ENCODE measurements at regions not wholly inside any gene's neighbourhood (a gene's known extent, or its start where the extent isn't known, plus 50 kb on each side); places are given as distances from the start of the nearest gene placed in this dataset.
A peak's percentile ranks its signal among the peaks of the same experiment; 100 is the strongest.
"Not testable (repeated sequence)": the region's sequence is repeated elsewhere in the genome, so short reads cannot be mapped to it uniquely, and the experiment has no call there.

DNA sequence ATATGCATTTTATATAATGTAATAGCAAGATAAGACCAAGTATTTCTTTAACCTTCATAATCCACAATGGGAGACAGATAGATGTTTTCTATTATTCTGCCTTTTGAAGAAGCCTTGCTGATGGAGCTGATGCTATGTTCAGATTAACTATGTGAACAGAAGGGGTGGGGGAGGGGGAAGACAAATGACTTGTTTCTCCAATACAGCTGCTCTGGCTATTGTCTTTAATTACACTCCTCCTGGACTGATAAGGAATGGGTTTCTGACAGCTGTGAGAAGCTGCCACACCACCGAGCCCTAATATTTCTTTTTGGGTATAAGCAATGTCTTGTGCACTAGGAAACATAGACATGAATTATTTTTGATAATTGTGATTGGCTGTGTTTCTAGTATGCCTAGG lies 62.0 kb downstream of the CAVIN4 start:
- no peak for DNase-seq (ENCODE audit: low spot score)

DNA sequence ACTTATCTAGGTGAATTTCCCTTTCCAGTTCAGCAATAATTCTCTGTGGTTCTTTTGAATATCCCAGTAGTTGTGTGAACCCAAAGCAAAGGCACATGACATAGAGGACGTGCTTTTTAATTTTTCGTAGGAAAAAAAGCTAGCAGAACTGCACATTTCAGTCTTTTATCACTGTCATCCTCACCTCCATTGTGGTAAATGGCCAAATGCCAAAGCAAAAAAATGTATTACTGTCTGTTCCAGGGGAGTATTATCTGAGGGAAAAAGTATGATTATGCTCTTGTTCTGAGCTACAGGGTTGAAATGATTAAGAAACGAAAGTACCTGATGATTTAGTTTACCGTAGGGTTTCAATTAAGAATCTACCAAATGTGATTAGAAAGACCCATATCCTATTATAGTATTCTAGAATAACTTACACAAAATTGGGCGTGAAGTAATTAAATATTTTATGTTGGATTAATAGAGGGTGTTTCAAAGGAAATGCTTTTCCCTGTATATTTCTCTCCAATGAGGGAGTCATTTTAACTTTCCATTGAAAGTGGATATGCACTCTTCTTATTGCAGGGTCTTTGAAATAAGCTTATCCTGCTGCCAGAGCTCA lies 62.7 kb downstream of the CAVIN4 start:
- DNase-seq (ENCODE audit: low spot score) = no peak

DNA sequence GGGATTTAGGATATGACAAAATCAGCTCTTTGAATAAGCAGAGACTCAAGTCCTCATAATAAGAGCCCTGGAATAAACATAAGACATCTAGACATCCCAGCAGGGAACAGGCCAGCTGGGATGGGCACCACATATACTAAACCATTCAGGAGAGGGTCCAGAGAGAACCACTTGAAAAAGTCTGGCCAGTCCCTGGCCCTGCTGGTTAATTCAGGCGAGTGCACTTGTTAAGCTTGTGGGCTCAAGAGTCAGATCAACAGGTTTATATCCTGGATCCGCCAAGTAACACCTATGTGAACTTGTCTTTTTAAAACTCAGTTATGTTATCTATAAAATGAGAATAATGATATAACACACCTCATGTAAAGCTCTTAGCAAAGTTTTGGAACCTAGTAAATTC lies 63.3 kb downstream of the CAVIN4 start:
- no peak for DNase-seq (ENCODE audit: low spot score)

DNA sequence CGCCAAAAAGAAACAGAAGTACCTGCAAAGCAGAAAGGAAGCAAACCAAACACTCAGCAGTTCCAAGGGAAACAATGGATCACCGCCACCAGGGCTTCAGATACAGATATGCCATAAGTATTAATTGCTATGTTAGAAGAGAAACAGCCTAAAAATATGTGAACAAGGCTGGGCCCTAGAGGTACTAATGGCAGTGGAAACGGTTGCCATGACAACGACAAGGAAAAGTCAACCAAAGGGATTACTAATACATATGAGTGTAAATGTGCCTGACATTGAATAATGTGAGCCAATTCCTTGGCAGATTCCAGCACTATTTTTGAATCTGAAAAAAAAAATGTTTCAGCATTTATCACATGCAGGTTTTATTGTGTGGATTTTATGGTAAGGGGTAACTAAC lies 75.0 kb downstream of the CAVIN4 start:
- DNase-seq (ENCODE audit: low spot score) = no peak

DNA sequence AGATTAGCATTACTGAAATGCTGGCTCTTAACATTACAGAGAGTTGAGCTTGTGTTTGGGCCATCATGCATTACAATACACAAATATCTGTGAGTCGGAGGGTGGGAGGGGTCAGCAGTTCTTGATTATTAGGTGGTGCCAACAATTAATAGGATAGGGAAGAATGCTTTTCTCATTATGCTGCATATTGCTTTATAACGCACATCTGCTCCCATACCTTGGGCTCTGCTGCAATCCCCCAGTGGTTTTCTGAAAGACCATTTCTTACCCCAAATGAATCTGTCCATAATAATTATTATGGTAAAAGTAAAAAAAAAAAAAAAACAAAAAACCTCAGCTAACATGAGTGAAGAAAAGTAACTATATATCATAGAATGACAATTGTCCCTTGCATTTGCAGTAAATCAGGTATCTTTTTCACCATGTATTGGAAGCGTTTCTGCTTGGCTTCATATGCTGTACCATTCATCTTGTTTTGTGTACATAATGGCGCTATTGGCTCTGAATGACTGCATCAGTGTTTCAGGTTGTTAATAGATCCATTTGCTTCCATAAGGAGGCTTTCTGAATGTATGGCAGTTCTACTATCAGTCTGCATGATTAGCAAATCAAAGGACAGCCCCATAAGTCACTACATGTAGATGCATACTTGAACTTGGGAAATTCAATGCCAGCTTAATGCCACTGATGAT lies 75.9 kb downstream of the CAVIN4 start:
- no peak for DNase-seq (ENCODE audit: low spot score)

DNA sequence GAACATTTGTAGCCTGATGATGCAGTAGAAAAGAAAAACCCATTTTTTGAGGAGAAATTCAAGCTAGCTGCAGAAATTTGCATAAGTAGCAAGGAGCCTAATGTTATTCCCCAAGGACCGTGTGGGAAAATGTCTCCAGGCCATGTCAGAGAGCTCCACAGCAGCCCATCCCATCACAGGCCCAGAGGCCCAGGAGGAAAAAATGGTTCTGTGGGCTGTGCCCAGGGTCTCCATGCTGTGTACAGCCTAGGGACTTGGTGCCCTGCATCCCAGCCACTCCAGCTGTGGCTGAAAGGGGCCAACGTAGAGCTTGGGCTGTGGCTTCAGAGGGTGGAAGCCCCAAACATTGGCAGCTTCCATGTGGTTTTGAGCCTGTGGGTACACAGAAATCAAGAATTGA lies 79.0 kb downstream of the CAVIN4 start:
- not testable (repeated sequence) for DNase-seq (ENCODE audit: low spot score)

DNA sequence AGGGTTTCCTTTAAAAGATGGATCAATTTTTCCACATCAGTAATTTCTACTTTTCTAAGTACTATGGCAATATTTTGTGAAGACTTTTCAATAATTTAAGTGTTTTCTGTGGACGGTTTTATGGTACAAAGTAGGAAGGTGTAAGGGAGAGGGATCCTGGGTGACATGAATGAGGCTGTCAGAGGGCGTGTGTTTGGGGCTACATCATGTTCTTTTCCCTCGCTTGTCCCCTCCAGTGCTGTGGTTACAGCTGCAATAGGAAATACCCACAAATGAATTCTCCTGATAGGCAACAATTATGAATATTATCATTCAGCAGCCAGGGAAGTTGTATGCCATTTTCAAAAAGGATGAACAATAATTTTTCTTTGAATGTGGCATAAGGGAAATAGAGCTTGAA lies 83.8 kb downstream of the CAVIN4 start:
- no peak for DNase-seq (ENCODE audit: low spot score)

DNA sequence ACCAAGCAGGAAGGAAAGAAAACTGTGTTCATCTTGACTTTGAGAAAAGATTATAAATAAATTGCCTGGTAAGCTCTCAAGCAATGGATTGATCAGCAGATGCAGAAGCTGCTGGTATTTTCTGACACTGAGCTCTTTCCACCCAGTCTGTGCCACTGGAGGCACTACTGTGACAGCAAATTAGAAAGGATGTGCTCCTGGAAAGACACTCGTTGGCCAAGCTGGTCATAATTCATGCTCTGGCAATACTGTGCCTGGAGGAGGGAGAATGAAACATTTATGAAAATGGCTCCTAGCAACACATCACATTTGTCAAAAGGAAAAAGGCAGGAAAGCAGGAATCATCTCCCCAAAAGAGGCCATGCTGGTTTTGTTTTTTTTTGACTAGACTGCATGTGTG lies 84.2 kb downstream of the CAVIN4 start:
- no peak for DNase-seq (ENCODE audit: low spot score)

DNA sequence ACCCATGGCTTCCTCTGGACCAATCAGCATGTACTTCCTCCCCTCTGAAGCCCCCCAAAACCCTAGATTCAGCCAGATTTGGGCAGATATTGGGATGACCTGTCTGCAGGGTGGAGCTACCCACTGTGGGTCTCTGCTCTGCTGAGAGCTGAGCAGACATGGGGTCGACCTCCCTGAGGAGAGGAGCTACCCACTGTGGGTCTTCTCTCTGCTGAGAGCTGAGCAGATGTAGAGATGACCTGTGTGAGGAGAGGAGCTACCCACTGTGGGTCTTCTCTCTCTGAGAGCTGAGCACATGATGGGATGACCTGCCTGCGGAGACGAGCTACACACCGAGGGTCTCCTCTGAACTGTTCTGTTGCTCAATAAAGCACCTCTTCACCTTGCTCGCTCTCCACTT lies 89.6 kb downstream of the CAVIN4 start:
- no peak for DNase-seq (ENCODE audit: low spot score)

DNA sequence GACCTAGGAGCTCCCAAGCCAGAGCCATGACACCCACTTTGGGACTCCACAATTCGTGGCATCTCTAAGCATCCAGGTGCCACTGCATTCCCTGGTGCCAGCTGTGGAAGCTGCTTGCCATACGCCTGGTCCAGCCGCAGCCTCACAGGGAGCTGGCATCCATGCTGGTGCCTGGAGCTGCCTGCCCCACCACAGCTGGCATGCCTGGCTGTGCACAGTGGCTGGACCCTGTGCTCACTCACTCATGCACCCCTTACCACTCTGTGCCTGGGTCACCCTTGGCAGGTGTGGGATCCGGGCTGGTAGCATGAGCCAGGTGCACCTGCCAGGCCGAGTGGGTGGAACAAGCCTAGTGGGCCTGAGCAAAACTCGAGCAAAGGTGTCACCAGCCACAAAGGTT lies 90.1 kb downstream of the CAVIN4 start:
- no peak for DNase-seq (ENCODE audit: low spot score)

DNA sequence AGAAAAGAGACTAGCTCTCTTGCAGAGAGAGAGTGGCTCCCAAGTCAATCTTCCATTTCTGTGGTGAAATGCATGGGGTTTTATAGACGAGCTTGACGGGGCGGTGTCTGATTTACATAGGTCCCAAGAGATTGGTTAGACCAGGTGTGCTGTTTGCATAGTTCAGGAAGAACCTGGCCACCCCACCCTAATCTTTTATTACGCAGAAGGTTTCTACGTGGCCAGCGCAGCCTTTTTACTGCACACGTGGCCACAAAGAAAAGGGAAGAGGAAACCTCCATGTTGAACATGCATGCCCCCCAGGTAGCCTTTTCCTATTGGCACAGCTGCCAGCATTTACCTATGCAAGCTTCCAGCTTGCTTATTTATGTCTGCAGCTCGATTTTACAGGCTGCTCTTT lies 92.1 kb downstream of the CAVIN4 start:
- DNase-seq (ENCODE audit: low spot score) = no peak

DNA sequence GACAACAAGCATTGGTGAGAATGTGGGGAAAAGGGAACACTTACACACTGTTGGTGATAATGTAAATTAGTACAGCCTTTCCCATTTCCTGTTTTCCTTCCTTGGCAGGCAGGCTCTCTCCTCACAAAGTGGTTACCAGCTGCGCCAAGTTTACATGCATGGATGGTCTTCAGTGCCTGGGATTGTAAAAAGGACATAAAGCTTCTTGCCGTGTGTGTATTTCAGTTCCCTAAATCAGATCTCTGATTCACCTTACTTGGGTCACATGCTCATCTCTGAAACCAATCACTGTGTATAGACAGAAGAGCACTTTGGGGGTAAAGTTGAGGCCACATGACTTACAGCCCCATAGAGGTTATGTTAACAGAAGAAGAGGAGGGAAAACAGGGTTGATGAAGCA lies 92.8 kb downstream of the CAVIN4 start:
- no peak for DNase-seq (ENCODE audit: low spot score)

DNA sequence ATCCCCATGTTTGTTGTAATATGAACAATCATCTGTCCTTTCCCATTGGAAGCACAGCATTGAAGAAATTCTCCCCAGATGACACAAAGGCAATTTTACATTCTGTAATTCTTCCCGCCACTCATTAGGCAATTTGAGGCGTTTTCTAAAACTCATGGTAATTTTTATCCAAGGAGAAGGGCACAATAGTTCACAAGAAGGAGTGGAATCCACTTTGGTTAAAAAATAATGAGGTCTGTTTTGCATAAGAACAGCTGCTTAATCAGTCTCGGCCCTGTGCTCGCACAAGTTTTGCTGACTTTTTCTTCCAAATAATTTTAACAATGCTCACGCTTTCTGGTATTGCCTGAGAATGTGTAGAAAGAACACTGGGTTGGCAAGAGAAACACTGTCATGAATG lies 94.0 kb downstream of the CAVIN4 start:
- DNase-seq (ENCODE audit: low spot score) = no peak

DNA sequence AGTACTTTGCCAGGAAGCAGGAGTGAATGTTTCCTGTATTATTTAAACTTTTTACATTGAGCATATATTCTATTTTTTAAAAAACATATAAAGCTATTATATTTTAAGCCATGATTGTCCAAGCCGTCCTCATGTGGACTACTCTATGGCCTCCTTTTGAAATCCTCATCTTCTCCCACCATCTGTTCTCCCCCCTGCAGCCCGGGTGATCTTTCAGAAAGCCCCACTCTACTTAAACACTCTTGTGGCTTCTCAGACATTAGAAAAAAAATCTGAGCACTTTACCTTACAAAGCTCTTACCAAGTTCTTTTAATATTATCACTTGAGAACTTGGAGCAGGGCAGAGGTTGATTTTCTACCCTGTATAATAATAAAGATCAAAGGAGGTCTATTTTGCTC lies 95.4 kb downstream of the CAVIN4 start:
- DNase-seq (ENCODE audit: low spot score) = no peak

DNA sequence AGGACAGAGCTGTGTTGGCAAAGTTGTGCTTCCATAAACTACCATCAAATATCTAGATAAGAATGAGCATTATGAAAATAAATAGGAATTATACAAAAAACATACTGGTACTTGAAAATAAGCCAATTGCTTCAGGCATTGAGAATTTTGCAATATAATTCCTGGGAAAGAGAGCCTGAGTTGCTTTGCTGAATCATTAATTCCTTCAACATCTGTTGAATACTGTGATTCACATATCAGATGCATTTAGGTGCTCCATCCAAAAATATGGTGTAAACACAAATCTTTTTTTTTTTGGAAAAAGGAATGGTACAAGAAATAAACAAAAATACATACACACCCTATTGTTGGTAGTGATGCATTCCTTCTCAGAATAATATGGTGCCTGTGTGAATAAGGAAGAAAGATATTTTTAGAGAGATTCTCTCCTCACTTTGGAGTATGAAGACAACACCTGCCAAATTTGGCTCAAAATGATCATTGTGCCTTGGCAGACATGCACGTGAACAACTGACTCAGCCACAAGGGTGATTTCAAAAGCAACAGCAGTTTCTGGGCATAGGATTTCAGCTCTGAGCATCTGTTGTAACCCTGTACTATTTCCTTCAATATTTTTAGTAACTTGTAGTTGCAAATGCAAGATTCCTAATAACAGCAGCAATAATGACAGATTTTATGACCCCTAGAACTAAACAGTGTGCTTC lies 96.7 kb downstream of the CAVIN4 start:
- no peak for DNase-seq (ENCODE audit: low spot score)

DNA sequence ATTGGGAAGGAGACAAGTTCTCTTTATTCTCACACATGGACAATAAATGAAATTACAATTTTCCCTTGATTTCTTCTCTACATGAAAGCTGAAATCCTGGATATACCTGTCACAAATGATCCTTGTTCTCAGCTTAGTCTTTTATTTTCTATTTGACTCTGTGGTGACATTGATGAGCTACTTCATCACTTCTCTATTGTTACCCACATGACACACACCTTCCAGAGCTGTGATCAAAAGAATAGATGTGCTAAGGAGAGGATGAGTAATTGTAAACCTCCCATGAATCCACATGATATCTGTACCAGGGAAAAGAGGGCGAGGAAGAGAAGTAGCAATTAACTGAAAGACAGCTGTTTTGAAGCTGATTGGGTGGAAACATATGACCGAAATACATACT lies 102.0 kb downstream of the CAVIN4 start:
- no peak for DNase-seq (ENCODE audit: low spot score)

DNA sequence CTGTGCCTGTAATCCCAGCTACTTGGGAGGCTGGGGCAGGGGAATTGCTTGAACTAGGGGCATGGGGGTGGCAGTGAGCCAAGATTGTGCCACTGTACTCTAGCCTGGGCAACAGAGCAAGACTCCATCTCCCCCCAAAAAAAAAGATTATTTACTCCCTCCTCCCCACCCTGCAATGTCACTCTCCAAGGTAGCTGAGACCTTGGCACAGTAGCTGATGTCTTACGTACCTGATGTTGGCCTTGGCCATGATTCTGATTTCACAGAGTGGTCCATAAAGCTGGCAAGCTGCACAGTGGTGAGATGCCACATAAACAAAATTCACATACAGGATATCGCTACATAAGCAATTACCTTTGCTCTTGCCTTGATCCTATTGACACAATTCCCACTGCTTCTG lies 108.5 kb downstream of the CAVIN4 start:
- no peak for DNase-seq (ENCODE audit: low spot score)

DNA sequence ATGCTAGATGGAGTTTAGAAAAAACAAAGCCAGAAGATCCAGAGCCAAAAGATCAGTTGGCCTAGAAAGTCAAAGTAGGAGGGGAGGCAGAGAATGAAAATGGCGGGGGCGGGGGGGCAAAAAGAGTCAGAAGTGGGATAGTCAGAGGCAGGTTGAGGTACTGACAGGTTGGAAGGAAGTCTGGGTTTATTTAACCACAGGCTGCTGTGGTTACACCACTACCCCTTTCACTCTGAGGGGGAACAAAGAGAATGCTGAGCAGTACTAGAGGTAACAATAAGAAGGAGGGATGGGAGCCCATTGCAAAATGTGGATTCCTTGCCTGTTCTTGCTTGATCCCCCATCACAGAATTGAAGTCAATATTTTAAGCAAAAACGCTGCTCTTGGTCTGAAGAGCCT lies 111.8 kb downstream of the CAVIN4 start:
- DNase-seq (ENCODE audit: low spot score) = no peak

DNA sequence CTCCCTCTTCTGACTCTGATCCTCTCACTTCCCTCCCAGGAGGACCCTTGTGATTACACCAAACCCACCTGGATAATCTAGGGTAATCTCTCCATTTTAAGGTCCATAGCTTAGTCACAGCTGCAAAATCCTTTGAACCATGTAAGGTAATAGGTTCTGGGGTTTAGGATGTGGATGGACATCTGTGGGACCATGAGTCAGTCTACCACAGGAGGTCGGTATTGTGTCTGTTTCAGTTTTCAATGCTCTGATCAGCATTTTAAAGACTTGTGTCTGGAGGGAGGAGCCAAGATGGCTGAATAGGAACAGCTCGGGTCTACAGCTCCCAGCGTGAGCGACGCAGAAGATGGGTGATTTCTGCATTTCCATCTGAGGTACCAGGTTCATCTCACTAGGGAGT lies 112.6 kb downstream of the CAVIN4 start:
- DNase-seq (ENCODE audit: low spot score) = peak; percentile 24

DNA sequence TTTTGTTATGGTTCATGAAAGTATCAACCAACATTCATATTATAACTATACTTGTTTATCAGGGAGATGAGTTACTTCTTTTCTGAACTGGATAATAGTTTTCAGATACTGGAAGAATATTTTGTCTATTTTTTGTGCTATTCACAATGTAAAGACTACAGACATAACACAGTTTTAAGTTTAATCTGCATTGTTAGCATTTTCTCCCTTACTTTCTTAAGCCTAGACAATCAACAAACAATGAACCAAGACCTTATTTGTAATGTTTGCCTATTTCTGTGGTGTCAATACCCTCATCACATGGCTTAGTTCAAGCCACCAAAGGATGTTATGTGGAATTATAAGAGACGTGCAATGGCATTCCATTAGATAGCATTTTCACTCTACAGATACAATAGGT lies 119.5 kb downstream of the CAVIN4 start:
- DNase-seq (ENCODE audit: low spot score) = no peak

DNA sequence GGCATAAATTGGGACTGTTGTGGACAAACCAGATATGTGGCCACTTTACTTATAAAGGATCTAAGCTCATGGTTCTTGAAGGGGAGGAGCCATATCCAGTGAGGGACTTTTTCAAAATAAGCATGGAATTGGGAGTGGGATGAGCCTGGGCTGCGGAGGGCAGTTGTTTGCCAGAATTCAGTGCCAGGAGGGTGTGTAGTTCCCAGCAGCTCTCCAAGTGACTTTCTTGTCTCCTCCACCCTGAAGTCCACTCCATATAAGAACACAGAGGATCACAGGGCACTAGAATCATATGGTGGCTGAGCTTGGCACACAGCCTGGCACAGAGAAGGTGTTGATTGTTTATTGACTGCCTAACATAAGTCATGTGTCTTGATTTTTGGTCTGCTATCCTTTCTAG lies 121.1 kb downstream of the CAVIN4 start:
- no peak for DNase-seq (ENCODE audit: low spot score)

DNA sequence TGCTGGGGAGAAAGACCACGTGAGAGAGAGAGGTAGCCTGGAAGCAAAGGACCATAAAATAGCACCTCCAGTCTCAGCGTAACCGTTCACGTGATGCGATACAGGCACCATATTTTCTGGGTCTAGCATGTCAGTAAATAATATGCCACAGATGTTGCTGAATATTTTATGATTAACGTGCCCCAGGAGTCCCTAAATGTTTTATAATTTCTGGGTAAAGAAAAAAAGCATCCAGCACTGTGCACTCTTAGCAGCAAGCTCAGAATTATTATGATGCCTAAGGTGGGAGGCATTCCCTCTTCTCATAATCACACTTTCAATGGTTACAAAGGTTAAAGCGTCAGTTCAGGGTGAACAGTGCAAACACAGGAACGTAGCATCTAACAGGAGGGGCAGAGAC lies 121.8 kb downstream of the CAVIN4 start:
- no peak for DNase-seq (ENCODE audit: low spot score)

DNA sequence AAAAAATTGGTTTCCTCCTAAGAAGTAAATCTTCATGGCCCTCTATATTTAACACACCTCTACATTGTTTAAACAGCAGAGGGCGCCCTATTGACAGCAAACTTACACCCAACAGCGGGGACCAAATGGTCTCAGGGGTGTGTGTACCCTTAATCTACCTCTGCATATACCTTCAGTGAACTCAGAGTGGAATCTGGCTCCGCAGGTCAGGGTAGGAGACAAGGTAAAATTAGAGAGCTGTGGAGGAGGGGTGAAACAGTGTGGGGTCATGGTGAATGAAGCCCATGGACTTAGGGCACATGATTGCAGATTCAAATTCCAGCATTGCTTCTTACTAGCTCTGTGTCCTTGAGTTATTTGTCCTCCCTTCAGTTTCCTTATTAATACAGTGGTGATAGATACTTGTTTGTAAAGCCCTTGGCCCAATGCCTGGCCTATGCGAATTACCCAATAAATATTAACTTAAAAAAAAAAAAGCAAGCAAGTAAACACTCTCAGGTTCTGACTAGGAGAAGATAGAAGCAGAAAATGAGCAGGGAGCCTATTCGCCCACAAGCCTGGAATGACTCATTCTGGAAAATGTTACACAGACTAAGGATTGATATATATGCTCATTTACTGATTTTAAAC lies 122.9 kb downstream of the CAVIN4 start:
- DNase-seq (ENCODE audit: low spot score) = no peak

Measured in H4 (cell line).